ENCODE measurements at regions not wholly inside any gene's neighbourhood (a gene's known extent, or its start where the extent isn't known, plus 50 kb on each side); places are given as distances from the start of the nearest gene placed in this dataset.

- Histone ChIP-seq H3K36me3 (ENCODE audit: insufficient read depth, low read length) (no peaks in the 10 kb centered on the region), H3K27me3 (ENCODE audit: insufficient read depth, low read depth, low read length) (no peaks in the 10 kb centered on the region), H3K9ac (ENCODE audit: low read length) (no peak overlapping the region), H3K4me2 (ENCODE audit: low read length) (no peak overlapping the region), H4K20me1 (ENCODE audit: insufficient read depth) (no peaks in the 10 kb centered on the region), H3K4me3 (ENCODE audit: low read length) (no peak overlapping the region), H3K27ac (ENCODE audit: low read length) (no peak overlapping the region), H2AFZ (ENCODE audit: low read depth, low read length) (no peak overlapping the region), H3F3A (ENCODE audit: insufficient read depth, low read length, poor library complexity, severe bottlenecking) (no peaks in the 10 kb centered on the region), H3K79me2 (replicated peaks; ENCODE audit: insufficient read depth, low read length) (no peaks in the 10 kb centered on the region), H3K9me3 (ENCODE audit: low read length) (no peaks in the 10 kb centered on the region), H3K9me2 (ENCODE audit: insufficient read depth, low read length) (no peaks in the 10 kb centered on the region)
- no peak for TF ChIP-seq CTCF (IDR thresholded peaks at IDR 0.05; ENCODE audit: poor library complexity, severe bottlenecking)
- TF ChIP-seq RAD21 (conservative IDR thresholded peaks at IDR 0.05): no peak
- TF ChIP-seq EZH2 (IDR thresholded peaks at IDR 0.05; ENCODE audit: borderline replicate concordance, insufficient read depth, low read length, poor library complexity, severe bottlenecking): no peak
- TF ChIP-seq EP300 (conservative IDR thresholded peaks at IDR 0.05; ENCODE audit: poor library complexity, severe bottlenecking): no peak
Measured at GRCh38 chr10:131688304-131688703, 212.5 kb upstream of the PPP2R2D start.

GRCh38 chr10:131689016-131689415 lies 211.8 kb upstream of the PPP2R2D start:
- Histone ChIP-seq H4K20me1 (ENCODE audit: insufficient read depth) (no peaks in the 10 kb centered on the region), H3K9me2 (ENCODE audit: insufficient read depth, low read length) (no peaks in the 10 kb centered on the region), H2AFZ (ENCODE audit: low read depth, low read length) (no peak overlapping the region), H3K27me3 (ENCODE audit: insufficient read depth, low read depth, low read length) (no peaks in the 10 kb centered on the region), H3K4me3 (ENCODE audit: low read length) (no peak overlapping the region), H3K9ac (ENCODE audit: low read length) (no peak overlapping the region), H3K9me3 (ENCODE audit: low read length) (no peaks in the 10 kb centered on the region), H3K4me2 (ENCODE audit: low read length) (no peak overlapping the region), H3K36me3 (ENCODE audit: insufficient read depth, low read length) (no peaks in the 10 kb centered on the region), H3K27ac (ENCODE audit: low read length) (no peak overlapping the region), H3K79me2 (replicated peaks; ENCODE audit: insufficient read depth, low read length) (no peaks in the 10 kb centered on the region), H3F3A (ENCODE audit: insufficient read depth, low read length, poor library complexity, severe bottlenecking) (no peaks in the 10 kb centered on the region)
- no peak for TF ChIP-seq EP300 (conservative IDR thresholded peaks at IDR 0.05; ENCODE audit: poor library complexity, severe bottlenecking)
- TF ChIP-seq TAF1 (IDR thresholded peaks at IDR 0.05; ENCODE audit: low read depth): no peak
- TF ChIP-seq CTCF (IDR thresholded peaks at IDR 0.05; ENCODE audit: poor library complexity, severe bottlenecking): no peak
- no peak for TF ChIP-seq RAD21 (conservative IDR thresholded peaks at IDR 0.05)
- no peak for TF ChIP-seq MXI1 (conservative IDR thresholded peaks at IDR 0.05; ENCODE audit: poor library complexity, severe bottlenecking)
- no peak for TF ChIP-seq REST (IDR thresholded peaks at IDR 0.05; ENCODE audit: borderline replicate concordance)
- no peak for TF ChIP-seq POLR2AphosphoS5 (IDR thresholded peaks at IDR 0.05)
- TF ChIP-seq SMC3 (conservative IDR thresholded peaks at IDR 0.05; ENCODE audit: poor library complexity): no peak
- TF ChIP-seq EZH2 (IDR thresholded peaks at IDR 0.05; ENCODE audit: borderline replicate concordance, insufficient read depth, low read length, poor library complexity, severe bottlenecking): no peak
